ENCODE measurements at regions not wholly inside any gene's neighbourhood (a gene's known extent, or its start where the extent isn't known, plus 50 kb on each side); places are given as distances from the start of the nearest gene placed in this dataset.

DNA sequence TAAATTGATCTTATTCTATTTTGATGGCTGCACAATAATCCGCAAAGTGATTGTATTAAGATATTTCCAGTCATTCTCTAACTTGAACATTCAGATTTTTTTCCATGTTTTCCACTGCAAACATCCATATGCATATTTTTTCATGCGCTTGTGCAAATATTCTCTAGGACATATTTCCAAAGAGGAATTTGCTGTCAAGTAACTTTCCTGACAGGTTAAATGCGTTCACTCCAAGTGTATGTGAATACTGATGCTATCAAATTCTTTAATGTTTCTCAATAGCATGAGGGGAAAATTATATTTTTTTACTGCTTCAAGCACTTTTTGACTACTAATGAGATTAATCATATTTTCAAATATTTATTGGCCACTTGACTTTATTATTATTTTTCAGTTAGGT, 135.3 kb upstream of the LGR5 start:
- TF ChIP-seq, protein P1, sequence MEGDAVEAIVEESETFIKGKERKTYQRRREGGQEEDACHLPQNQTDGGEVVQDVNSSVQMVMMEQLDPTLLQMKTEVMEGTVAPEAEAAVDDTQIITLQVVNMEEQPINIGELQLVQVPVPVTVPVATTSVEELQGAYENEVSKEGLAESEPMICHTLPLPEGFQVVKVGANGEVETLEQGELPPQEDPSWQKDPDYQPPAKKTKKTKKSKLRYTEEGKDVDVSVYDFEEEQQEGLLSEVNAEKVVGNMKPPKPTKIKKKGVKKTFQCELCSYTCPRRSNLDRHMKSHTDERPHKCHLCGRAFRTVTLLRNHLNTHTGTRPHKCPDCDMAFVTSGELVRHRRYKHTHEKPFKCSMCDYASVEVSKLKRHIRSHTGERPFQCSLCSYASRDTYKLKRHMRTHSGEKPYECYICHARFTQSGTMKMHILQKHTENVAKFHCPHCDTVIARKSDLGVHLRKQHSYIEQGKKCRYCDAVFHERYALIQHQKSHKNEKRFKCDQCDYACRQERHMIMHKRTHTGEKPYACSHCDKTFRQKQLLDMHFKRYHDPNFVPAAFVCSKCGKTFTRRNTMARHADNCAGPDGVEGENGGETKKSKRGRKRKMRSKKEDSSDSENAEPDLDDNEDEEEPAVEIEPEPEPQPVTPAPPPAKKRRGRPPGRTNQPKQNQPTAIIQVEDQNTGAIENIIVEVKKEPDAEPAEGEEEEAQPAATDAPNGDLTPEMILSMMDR (IDR thresholded peaks at IDR 0.05): no peak
- TF ChIP-seq POLR2AphosphoS5 (IDR thresholded peaks at IDR 0.05): no peak
- TF ChIP-seq POLR2A (IDR thresholded peaks at IDR 0.05): no peak
